SH-SY5Y (cell line): ENCODE measurements at regions not wholly inside any gene's neighbourhood (a gene's known extent, or its start where the extent isn't known, plus 50 kb on each side); places are given as distances from the start of the nearest gene placed in this dataset.

Experiments used
- GATA2 ChIP-seq: IDR thresholded peaks from 2 replicates; pipeline ENCODE4 v1.6.1; 2011; ENCODE audit warnings: mild to moderate bottlenecking, low read depth, low read length
- GATA3 ChIP-seq: IDR thresholded peaks from 2 replicates; pipeline ENCODE4 v1.6.1; 2011; ENCODE audit warnings: low read depth, mild to moderate bottlenecking, low read length, moderate library complexity

- TF ChIP-seq GATA3, result no peak
- no peak for TF ChIP-seq GATA2
Observed at GRCh38 chr3:77707281-77707680, 667.4 kb downstream of the ROBO2 start.

GRCh38 chr3:77709155-77709554 lies 669.3 kb downstream of the ROBO2 start:
- TF ChIP-seq GATA3 (no peak), GATA2 (no peak)

- no peak for TF ChIP-seq GATA3
- TF ChIP-seq GATA2, result no peak
Observed at GRCh38 chr3:77718311-77718710, 678.4 kb downstream of the ROBO2 start.

DNA sequence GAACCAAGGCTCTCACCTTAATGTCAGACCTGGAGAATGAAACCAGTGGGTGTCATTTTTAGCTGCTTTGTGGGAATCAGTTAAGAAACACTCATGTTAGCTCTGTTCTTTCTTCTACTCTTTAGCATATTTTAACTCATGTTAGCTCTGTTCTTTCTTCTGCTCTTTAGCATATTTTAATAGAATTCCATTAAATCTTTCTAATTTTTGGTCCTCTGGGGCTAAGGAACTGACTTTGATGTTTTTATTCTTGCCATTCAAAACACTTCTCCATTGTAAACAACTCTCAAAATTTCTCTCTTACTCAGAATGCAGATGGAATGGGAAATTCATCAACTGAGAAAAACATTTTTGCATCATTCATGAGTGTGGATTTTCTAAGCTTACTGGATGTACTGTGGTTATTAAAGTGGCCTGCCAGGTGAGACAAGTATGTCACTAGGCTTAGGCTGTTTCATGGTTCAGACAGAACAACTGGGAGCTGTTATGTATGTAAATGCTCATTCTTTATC lies 680.6 kb downstream of the ROBO2 start:
- TF ChIP-seq GATA2 (no peak), GATA3 (no peak)

GRCh38 chr3:77726517-77726916 lies 686.6 kb downstream of the ROBO2 start:
- TF ChIP-seq GATA2, result no peak
- TF ChIP-seq GATA3, result no peak

GRCh38 chr3:77746048-77746447 lies 706.1 kb downstream of the ROBO2 start:
- TF ChIP-seq GATA2, result no peak
- no peak for TF ChIP-seq GATA3

- TF ChIP-seq GATA2, result no peak
Observed at GRCh38 chr3:77746892-77747291, 707.0 kb downstream of the ROBO2 start.

GRCh38 chr3:77772459-77772858 lies 732.6 kb downstream of the ROBO2 start:
- TF ChIP-seq GATA2, result no peak
- TF ChIP-seq GATA3, result no peak

DNA sequence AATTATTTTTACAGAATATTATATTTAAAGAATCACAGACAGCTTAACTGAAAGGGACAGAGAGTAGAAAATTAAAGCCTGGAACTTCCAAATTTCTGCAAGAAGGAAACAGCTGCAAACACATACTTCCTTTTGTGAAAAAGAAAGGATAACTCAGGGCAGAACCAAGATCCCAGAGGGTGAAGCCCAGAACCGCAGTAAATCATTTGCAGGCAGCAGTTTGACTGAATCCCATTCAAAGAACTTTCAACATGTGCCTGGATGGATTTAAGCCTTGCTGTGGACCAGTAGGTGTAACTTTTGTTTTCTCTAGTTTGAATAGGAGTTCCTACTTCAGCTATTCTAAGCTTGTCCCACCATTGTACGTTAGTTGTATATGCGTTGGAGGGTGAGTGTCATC lies 733.2 kb downstream of the ROBO2 start:
- TF ChIP-seq GATA3 (no peak), GATA2 (no peak)

DNA sequence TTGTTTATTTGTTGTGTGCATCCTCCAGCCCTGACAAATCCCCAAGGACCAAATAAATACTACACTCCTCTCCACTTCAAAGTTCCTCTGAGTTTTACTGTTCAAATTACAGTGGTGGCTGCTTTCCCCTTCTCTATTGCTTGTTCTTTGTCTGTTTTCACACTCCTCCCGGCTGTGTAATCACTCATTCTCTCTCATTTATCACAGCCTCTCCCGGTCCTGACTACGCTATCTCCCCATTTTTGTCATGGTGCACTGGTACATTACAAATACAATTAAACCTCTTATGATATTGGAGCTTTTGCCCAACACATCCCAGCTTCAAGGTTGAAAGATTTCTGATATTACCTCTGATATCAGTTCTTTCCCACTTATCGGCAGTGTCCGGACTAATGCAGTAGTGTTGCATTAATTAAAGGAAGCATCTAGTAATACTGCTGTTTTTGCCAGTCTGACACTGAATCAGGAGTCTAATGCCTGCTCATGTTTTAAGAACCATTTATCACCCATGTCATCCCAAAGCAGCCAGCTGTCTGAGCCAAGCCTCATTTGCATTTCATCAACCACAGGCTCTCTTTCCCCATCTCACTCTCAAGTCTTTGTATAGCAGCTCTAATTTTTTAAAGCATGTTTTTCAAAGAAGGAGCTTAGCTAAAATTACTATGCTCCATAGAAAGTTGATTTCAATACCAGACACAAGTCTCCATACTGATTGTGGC lies 740.5 kb downstream of the ROBO2 start:
- TF ChIP-seq GATA2, result no peak
- no peak for TF ChIP-seq GATA3

GRCh38 chr3:77786216-77786615 lies 746.3 kb downstream of the ROBO2 start:
- no peak for TF ChIP-seq GATA2
- no peak for TF ChIP-seq GATA3

DNA sequence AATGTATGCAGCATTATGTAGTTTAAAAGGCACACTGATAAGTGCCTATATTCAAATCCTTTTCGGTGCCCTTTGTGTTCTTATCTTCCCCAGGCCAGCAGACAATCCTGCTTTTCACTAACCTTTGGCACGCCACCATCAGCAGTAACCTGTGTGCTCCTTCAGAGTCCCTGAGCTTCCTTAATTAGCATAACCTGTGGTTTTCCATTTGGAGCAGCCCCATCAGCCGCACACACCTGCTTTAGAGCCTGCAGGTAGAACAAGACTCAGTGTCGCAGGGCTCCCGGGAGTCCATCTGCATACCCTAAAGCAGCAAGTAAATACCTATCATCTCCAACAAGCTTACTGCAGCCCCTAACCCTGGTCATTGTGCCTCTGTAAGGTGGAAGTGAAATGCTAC lies 755.1 kb downstream of the ROBO2 start:
- no peak for TF ChIP-seq GATA3
- no peak for TF ChIP-seq GATA2

DNA sequence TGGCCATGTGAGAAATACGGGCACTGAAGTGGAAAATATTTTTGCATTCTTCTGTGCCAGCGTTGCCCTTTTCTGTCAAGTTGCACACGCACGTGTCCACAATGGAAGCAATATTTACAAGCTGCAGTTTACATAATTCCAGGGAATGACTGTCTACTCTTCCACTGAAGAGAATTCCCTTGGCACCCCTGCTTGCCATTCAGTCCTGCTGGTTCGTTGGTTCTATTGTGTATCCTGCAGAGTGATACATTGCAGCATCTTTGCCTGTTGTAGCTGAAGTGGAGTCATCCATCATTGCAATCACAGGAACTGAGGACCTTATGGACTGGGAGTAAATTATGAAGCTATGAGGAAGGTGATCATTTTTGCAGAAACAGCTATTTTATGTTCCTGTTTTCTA lies 759.4 kb downstream of the ROBO2 start:
- no peak for TF ChIP-seq GATA3
- TF ChIP-seq GATA2, result no peak

DNA sequence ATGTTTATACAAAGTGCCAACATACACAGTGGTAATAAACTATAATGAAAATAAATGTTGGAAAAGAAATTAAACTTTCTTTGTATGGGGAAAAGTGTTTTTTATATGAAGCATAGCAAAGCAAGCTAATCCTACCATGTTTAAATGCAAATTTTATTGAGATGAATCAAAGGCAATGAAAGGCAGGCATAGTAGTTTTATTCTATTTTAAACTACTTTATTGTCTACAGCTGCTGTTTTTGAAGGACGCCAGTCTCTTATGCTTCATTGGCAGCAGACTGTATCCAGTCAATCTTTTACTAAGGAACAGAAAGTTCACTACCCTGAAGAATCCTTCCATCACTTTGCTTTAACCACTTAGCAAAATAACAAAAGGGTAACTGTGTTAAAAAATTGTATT lies 761.0 kb downstream of the ROBO2 start:
- TF ChIP-seq GATA3, result no peak
- no peak for TF ChIP-seq GATA2

GRCh38 chr3:77807312-77807711 lies 767.4 kb downstream of the ROBO2 start:
- TF ChIP-seq GATA3 (no peak), GATA2 (no peak)

DNA sequence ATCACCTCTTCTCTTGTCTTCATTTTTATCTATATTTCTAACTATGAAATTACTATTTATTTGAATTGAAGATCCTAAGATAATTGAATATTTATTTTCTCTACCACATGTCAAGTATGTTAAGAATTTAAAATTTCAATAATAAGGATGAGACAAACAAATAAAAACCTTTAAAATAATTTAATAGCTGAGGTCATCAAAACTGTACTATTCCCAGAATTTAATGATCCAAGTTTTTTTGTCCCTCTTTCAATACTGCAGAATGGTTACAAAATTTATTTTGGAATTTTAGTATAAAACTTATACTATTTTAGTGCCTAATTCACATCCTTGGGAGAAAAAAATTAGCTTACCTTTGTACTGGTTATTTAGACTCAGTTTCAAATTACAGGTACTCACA lies 774.9 kb downstream of the ROBO2 start:
- TF ChIP-seq GATA2 (no peak), GATA3 (no peak)
